Femur (tissue), 1 donor: ENCODE measurements at regions not wholly inside any gene's neighbourhood (a gene's known extent, or its start where the extent isn't known, plus 50 kb on each side); places are given as distances from the start of the nearest gene placed in this dataset.
"Not testable (repeated sequence)": the region's sequence is repeated elsewhere in the genome, so short reads cannot be mapped to it uniquely, and the experiment has no call there.

ENCODE experiments used
- DNase-seq: peaks from one replicate; pipeline ENCODE4 v3.0.0-alpha.2; 2017

DNA sequence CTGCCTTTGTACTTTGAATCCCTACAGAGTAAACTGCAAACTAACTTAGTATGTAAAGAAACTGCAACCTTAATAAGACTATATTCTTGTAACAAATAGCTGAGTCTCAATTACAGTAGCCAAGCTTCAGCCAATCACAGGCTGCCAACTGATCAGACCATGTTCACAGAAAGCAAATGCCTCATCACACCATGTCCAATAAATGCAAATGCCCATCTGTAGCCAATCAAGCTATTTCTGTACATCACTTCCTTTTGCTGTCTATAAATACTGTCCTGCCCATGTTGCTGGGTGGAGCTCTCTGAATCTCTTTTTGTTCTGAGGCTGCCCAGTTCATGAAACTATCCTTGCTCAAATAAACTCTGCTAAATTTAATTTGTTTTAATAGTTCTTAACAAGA is 531.7 kb upstream of the TOM1L1 start:
- DNase-seq: no peak

DNA sequence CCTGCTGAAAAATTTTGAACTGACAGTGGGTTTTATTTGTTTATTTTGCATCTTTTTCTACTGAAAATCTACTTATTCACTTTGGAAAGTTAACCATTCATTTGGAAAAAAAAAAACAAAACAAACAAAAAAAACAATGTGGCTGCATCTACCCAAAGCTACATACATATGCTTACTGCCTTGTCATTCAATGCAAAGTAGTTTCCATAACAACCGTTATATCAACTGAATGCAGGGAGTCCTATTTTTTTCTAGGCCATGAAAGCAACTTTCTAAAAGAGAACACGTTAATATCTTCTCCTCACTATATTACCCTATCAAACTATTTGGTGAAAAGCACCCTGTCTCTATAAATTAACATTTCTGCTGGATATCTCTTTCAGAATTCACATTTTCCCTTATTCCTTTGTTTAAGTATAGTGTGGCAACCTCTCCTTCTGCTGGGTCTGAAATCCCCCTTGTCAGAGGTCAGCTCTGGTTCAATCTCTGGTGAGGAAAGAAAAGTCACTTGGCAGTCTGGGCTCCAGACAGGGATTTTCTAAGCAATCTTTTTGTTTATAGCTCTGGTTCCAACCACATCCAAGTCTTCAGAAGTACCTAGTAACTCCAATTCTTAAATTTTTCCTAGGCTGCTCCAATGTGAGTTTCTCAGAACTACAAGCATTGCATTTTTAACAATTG is 528.4 kb upstream of the TOM1L1 start:
- no peak for DNase-seq

GRCh38 chr17:54373970-54374369 is 526.7 kb upstream of the TOM1L1 start:
- no peak for DNase-seq

DNA sequence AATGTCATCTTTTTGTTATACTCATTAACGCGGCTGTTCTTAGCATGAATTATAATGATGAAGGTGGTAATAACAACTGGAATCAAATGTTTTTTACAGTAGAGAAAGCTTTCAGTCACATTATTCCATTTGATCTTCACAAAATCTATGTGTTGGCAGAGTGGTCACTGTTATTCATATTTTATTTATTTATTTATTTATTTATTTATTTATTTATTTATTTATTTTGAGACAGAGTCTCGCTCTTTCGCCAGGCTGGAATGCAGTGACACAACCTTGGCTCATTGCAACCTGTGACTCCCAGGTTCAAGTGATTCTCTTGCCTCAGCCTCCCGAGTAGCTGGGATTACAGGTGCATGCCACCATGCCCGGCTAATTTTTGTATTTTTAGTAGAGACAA is 524.2 kb upstream of the TOM1L1 start:
- not testable (repeated sequence) for DNase-seq

DNA sequence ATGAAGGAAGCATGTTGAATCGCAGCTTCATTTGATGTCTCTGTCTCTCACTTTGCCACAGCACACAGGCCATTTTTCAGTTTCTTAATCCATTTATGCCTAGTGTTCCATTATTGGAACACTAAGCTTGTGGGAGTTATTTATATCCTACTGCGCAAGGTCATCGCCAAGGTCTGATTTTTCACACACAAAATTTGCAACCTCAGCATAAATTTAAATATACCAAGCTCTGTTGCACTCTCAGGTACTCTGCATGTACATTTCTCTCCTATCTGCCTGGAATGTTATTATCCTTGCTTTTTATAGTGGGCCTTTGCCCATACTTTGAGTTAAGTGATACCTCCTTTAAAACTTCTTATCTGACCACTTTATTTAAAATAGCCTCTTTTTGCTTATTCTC is 519.2 kb upstream of the TOM1L1 start:
- DNase-seq: no peak

DNA sequence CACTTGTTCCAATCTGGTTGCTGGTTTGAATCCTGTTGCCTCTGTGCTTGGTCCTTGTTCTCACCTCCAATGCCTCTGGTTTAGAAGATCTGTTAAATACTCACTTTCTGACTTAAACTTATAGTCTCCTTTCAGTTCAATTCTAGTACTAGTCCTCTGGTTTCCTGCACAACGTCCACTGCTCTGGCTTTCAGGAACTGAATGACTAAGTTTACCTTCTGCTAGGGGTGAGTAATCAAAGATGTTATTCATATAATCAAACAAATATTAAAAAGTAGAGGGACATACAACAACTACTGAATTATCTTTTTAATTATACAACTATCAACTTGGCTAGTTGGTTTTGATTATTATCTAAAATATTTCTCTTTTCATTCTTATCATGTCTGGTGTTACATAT is 496.4 kb upstream of the TOM1L1 start:
- DNase-seq: no peak

DNA sequence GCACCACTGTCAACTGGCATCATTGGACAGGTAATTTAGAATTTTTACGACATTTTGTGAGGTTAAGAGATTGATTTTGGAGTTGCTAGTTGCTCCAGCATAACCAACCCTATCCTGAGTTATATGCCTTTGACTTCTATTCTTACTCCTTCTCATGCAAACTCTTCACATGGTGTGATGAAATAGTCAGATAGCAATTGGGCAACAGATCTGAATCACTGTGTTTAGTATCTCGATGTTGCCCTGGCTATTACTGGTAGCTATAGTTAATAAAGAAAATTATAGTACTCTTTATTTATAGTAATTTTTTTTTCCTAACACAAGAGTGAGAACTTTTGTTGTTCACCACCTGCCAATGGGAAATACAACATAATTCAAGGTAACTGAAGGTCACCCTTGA is 494.8 kb upstream of the TOM1L1 start:
- DNase-seq: no peak

GRCh38 chr17:54408731-54409130 is 491.9 kb upstream of the TOM1L1 start:
- no peak for DNase-seq

DNA sequence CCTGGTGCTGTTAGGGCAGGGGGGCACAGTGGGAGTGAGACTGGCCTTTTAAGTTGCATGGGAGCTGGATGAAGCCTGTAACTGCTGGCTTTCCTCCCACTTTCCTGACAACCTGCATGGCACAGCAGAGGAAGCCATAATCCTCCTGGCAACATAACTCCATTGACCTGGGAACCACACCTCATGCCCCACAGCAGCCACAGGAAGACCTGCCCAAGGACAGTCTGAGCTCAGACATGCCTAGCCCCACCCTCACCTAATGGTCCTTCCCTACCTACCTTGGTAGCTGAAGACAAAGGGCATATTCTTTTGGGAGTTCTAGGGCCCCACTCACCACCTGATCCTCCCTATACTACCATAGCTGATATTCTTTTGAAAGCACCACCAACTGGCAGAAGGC is 482.2 kb upstream of the TOM1L1 start:
- DNase-seq: no peak

DNA sequence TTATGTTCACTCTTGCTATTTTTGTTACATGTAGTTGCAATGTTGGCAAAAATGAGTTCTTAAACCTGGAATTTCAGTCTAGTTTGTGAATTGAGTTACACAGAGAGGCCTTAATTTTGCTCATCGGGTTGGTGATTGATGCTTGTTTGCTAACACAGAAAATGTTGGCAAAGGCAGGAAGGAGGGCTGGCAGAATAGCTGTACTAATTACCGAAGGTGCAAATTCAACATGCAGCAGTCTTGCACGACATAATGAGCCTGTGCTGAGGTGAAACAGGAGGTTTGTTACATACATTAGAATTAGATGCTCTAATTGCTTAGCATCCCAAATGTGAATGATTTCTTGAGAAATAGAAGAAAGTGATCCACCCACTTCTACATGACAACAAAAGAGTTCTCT is 475.0 kb upstream of the TOM1L1 start:
- DNase-seq: no peak

- no peak for DNase-seq
Observed at GRCh38 chr17:54426296-54426886, 474.3 kb upstream of the TOM1L1 start.

GRCh38 chr17:54435966-54436365 is 464.7 kb upstream of the TOM1L1 start:
- DNase-seq: no peak

GRCh38 chr17:54439816-54440215 is 460.8 kb upstream of the TOM1L1 start:
- no peak for DNase-seq

- DNase-seq: no peak
Observed at GRCh38 chr17:54451051-54451450, 449.6 kb upstream of the TOM1L1 start.

GRCh38 chr17:54452666-54453348 is 447.8 kb upstream of the TOM1L1 start:
- DNase-seq: no peak

- no peak for DNase-seq
Observed at GRCh38 chr17:54455251-54455868, 445.3 kb upstream of the TOM1L1 start.

- not testable (repeated sequence) for DNase-seq
Observed at GRCh38 chr17:54465443-54465842, 435.2 kb upstream of the TOM1L1 start.

DNA sequence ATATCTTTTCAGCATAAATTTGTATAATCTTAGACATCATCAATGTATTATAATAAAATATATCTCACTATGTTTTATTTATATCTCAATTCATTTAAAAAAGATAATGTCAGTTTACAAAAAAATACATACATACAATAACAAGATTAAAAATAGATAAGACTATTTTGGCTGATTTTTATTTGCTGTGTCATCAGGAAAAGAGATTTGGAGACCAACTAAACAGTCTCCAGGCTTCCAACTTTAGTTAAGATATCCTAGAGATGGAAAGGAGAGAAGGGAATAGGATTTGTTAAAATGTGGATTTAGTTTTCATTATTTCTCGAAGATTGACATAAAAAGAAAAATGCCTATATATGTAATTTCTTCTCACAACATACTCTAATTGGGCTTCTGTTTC is 433.8 kb upstream of the TOM1L1 start:
- no peak for DNase-seq

GRCh38 chr17:54482843-54483242 is 417.8 kb upstream of the TOM1L1 start:
- DNase-seq: no peak

DNA sequence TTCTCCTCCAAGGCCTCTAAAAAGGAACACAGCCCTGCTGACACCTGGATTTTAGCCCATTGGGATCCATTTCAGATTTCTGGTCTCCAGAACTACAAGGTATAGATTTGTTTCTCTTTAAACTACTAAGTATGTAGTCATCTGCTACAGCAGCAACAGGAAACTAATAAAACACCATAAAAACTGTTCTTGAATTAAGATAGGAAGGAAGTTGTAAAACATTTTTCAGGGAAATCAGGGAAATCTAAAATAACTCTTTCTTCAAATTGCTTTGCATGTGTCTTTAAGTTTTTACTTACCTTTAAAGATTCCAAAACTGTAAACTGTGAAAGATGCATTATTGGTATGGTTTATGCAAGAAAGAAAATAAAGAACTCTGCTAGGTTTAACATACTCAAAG is 407.0 kb upstream of the TOM1L1 start:
- DNase-seq: no peak

- no peak for DNase-seq
Observed at GRCh38 chr17:54494721-54495715, 405.6 kb upstream of the TOM1L1 start.

DNA sequence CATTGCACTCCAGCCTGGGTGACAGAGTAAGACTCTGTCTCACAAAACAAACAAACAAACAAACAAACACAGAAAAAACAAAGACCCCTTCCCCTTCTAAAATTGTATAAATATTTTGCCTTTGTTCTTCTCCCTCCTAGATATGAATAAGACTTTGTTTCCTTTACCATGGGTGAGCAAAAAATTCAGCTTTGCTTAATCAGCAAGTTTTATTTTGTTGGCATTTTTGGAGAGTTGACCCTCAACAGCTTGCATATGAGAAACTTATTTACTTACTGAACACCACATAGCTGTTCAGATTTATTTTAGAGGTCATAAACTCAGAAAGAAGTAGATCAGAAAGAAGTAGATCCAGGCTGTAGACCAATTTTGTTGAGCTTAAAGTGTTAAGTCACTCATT is 395.2 kb upstream of the TOM1L1 start:
- DNase-seq: no peak

DNA sequence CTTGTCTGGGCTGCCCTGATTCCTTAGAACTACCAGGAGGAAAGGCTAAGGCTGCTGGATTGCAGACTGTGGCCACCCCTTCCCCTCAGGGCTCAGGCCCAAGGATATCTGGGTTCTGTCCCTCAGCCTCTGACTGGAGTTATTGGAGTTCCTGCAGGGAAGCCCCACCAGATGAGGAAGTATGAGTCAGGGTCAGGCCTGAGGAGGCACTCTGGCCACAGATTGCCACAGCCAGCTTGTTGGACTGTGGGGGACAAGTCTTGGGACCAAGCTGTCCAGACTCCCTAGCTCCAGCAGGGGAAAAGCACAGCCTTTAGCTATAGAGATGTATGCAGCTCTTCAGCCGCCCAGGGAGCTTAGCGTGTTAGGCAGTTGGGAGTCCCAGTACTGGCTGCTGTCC is 381.9 kb upstream of the TOM1L1 start:
- no peak for DNase-seq
